Smooth muscle cell (in vitro differentiated cells): ENCODE measurements at regions not wholly inside any gene's neighbourhood (a gene's known extent, or its start where the extent isn't known, plus 50 kb on each side); places are given as distances from the start of the nearest gene placed in this dataset.

Experiments used
- DNase-seq: peaks from one replicate; lab custom pipeline; 2025; ENCODE audit not compliant: unreplicated experiment; lab: John Stamatoyannopoulos, UW
- H2AFZ ChIP-seq: fragments of 200-600 bp; sonication (generic); 2 replicates; pipeline ENCODE4 v1.6.0; 2016; ENCODE audit warnings: antibody characterized with exemption, low read depth, mild to moderate bottlenecking
- H3F3A ChIP-seq: fragments of 200-600 bp; sonication (generic); 2 replicates; pipeline ENCODE4 v1.6.0; 2017; ENCODE audit warnings: antibody characterized with exemption, low read depth
- H3K27ac ChIP-seq: fragments of 200-600 bp; sonication (generic); 2 replicates; pipeline ENCODE4 v1.5.1; 2016; ENCODE audit warnings: low read depth, mild to moderate bottlenecking
- H3K27me3 ChIP-seq: fragments of 200-600 bp; sonication (generic); 2 replicates; pipeline ENCODE4 v1.6.1; 2016; ENCODE audit warnings: low read depth, mild to moderate bottlenecking
- H3K36me3 ChIP-seq: fragments of 200-600 bp; sonication (generic); 2 replicates; pipeline ENCODE4 v1.5.1; 2016; ENCODE audit warnings: low read depth
- H3K4me1 ChIP-seq: fragments of 200-600 bp; sonication (generic); 2 replicates; pipeline ENCODE4 v1.5.1; 2016; ENCODE audit warnings: low read depth
- H3K4me2 ChIP-seq: fragments of 200-600 bp; sonication (generic); 2 replicates; pipeline ENCODE4 v1.6.0; 2016; ENCODE audit warnings: mild to moderate bottlenecking
- H3K4me3 ChIP-seq: fragments of 200-600 bp; sonication (generic); 2 replicates; pipeline ENCODE4 v1.5.1; 2016; ENCODE audit warnings: mild to moderate bottlenecking
- H3K79me2 ChIP-seq: fragments of 200-600 bp; sonication (generic); 2 replicates; pipeline ENCODE4 v1.6.0; 2016; ENCODE audit warnings: low read depth, mild to moderate bottlenecking
- H3K9ac ChIP-seq: fragments of 200-600 bp; sonication (generic); 2 replicates; pipeline ENCODE4 v1.6.0; 2016; ENCODE audit warnings: low read depth
- H3K9me3 ChIP-seq: fragments of 200-600 bp; sonication (generic); replicated peaks from 2 replicates; pipeline ENCODE4 v1.5.1; 2016; ENCODE audit warnings: low read depth
- H4K20me1 ChIP-seq: fragments of 200-600 bp; sonication (generic); 2 replicates; pipeline ENCODE4 v1.6.0; 2016; ENCODE audit warnings: low read depth
- CTCF ChIP-seq: fragments of 200-600 bp; sonication (generic); IDR thresholded peaks from 2 replicates; pipeline ENCODE4 v1.5.1; 2017; ENCODE audit warnings: borderline replicate concordance, mild to moderate bottlenecking, antibody characterized with exemption; ENCODE audit not compliant: insufficient read depth, poor library complexity, severe bottlenecking
- WGBS: methylation state at CpG from one replicate; pipeline ENCODE4 v1.1.7; 2016; ENCODE audit warnings: low lambda C conversion rate; 5-methylcytosine and 5-hydroxymethylcytosine counted together

- TF ChIP-seq CTCF = no peak
- no peaks in the 10 kb centered on the region for H3K4me1 ChIP-seq
- DNase-seq = no peak
- H3K9me3 ChIP-seq = no peaks in the 10 kb centered on the region
- no peak overlapping the region for H3K9ac ChIP-seq
- H3K4me2 ChIP-seq = no peak overlapping the region
- H4K20me1 ChIP-seq = no peaks in the 10 kb centered on the region
- WGBS = 98% methylated on average over 15 of the region's 15 CpGs
- no peaks in the 10 kb centered on the region for H3F3A ChIP-seq
- no peak overlapping the region for H2AFZ ChIP-seq
- H3K79me2 ChIP-seq = no peaks in the 10 kb centered on the region
- H3K36me3 ChIP-seq = no peaks in the 10 kb centered on the region
- no peak overlapping the region for H3K27ac ChIP-seq
- H3K4me3 ChIP-seq = no peak overlapping the region
- H3K27me3 ChIP-seq = no peaks in the 10 kb centered on the region
Measured at GRCh38 chr1:60271041-60271440, 197.5 kb upstream of the C1orf87 start.

- DNase-seq = no peak
Measured at GRCh38 chr1:60268451-60268850, 194.9 kb upstream of the C1orf87 start.

GRCh38 chr1:60265560-60266535, 192.3 kb upstream of the C1orf87 start:
- Histone ChIP-seq H3K4me3 (no peak overlapping the region), H3K27me3 (peaks cover 10% of the 10 kb centered on the region), H3K36me3 (no peaks in the 10 kb centered on the region), H3K27ac (no peak overlapping the region), H3F3A (no peaks in the 10 kb centered on the region), H2AFZ (no peak overlapping the region), H3K79me2 (no peaks in the 10 kb centered on the region), H3K4me1 (no peaks in the 10 kb centered on the region), H4K20me1 (no peaks in the 10 kb centered on the region), H3K9me3 (no peaks in the 10 kb centered on the region), H3K4me2 (no peak overlapping the region), H3K9ac (no peak overlapping the region)
- TF ChIP-seq CTCF = no peak
- 83% methylated on average over 3 of the region's 3 CpGs for WGBS
- no peak for DNase-seq

More at GRCh38 chr1:60268451-60268850, 194.9 kb upstream of the C1orf87 start:
- Histone ChIP-seq H4K20me1 (no peaks in the 10 kb centered on the region), H3K27me3 (no peaks in the 10 kb centered on the region), H3K9ac (no peak overlapping the region), H3K27ac (no peak overlapping the region), H3F3A (no peaks in the 10 kb centered on the region), H3K4me1 (no peaks in the 10 kb centered on the region), H3K79me2 (no peaks in the 10 kb centered on the region), H3K9me3 (no peaks in the 10 kb centered on the region), H3K4me2 (no peak overlapping the region), H3K36me3 (no peaks in the 10 kb centered on the region), H3K4me3 (no peak overlapping the region), H2AFZ (no peak overlapping the region)
- no peak for TF ChIP-seq CTCF
- 94% methylated on average over 2 of the region's 2 CpGs for WGBS
